ENCODE measurements at regions not wholly inside any gene's neighbourhood (a gene's known extent, or its start where the extent isn't known, plus 50 kb on each side); places are given as distances from the start of the nearest gene placed in this dataset.

- TF ChIP-seq POLR2AphosphoS5 (IDR thresholded peaks at IDR 0.05; ENCODE audit: low read depth) (no peak), CTCF (IDR thresholded peaks at IDR 0.05; ENCODE audit: insufficient read depth, low read length) (no peak), GABPA (IDR thresholded peaks at IDR 0.05; ENCODE audit: low read depth) (no peak), REST (IDR thresholded peaks at IDR 0.05; ENCODE audit: insufficient replicate concordance, low read depth) (no peak), SPI1 (IDR thresholded peaks at IDR 0.05; ENCODE audit: borderline replicate concordance, low read depth) (no peak)
- no peak for DNase-seq (ENCODE audit: low read depth in 1 of 2, low spot score in 1 of 2)
- H3K27ac ChIP-seq (replicated peaks), result no peak overlapping the region
- no peaks in the 10 kb centered on the region for H3K27me3 ChIP-seq (ENCODE audit: insufficient read depth, poor library complexity, severe bottlenecking)
- H3K4me3 ChIP-seq (replicated peaks; ENCODE audit: insufficient read depth, low read length), result no peak overlapping the region
Observed at GRCh38 chrX:42496239-42496638, 281.7 kb downstream of the PPP1R2C start.

GRCh38 chrX:42495139-42495538 is 282.8 kb downstream of the PPP1R2C start:
- TF ChIP-seq SPI1 (IDR thresholded peaks at IDR 0.05; ENCODE audit: borderline replicate concordance, low read depth) (no peak), POLR2AphosphoS5 (IDR thresholded peaks at IDR 0.05; ENCODE audit: low read depth) (no peak), REST (IDR thresholded peaks at IDR 0.05; ENCODE audit: insufficient replicate concordance, low read depth) (no peak), CTCF (IDR thresholded peaks at IDR 0.05; ENCODE audit: insufficient read depth, low read length) (no peak), GABPA (IDR thresholded peaks at IDR 0.05; ENCODE audit: low read depth) (no peak)
- H3K27me3 ChIP-seq (ENCODE audit: insufficient read depth, poor library complexity, severe bottlenecking), result no peaks in the 10 kb centered on the region
- no peak for DNase-seq (ENCODE audit: low read depth in 1 of 2, low spot score in 1 of 2)
- no peak overlapping the region for H3K27ac ChIP-seq (replicated peaks)
- H3K4me3 ChIP-seq (replicated peaks; ENCODE audit: insufficient read depth, low read length), result no peak overlapping the region

GRCh38 chrX:42491137-42491907 is 286.6 kb downstream of the PPP1R2C start:
- no peak overlapping the region for H3K27ac ChIP-seq (replicated peaks)
- H3K27me3 ChIP-seq (ENCODE audit: insufficient read depth, poor library complexity, severe bottlenecking), result no peaks in the 10 kb centered on the region
- no peak for TF ChIP-seq POLR2AphosphoS5 (IDR thresholded peaks at IDR 0.05; ENCODE audit: low read depth)
- TF ChIP-seq GABPA (IDR thresholded peaks at IDR 0.05; ENCODE audit: low read depth), result no peak
- no peak for TF ChIP-seq SPI1 (IDR thresholded peaks at IDR 0.05; ENCODE audit: borderline replicate concordance, low read depth)
- TF ChIP-seq REST (IDR thresholded peaks at IDR 0.05; ENCODE audit: insufficient replicate concordance, low read depth), result no peak
- TF ChIP-seq CTCF (IDR thresholded peaks at IDR 0.05; ENCODE audit: insufficient read depth, low read length), result no peak
- H3K4me3 ChIP-seq (replicated peaks; ENCODE audit: insufficient read depth, low read length), result no peak overlapping the region
- DNase-seq (ENCODE audit: low read depth in 1 of 2, low spot score in 1 of 2), result no peak
